Hematopoietic multipotent progenitor cell treated with erythropoietin and hydrocortisone succinate and interleukin-3 and kit ligand, for 6 days (in vitro differentiated cells): ENCODE measurements at regions not wholly inside any gene's neighbourhood (a gene's known extent, or its start where the extent isn't known, plus 50 kb on each side); places are given as distances from the start of the nearest gene placed in this dataset.

Experiments
- DNase-seq: peaks from one replicate; pipeline ENCODE4 v3.0.0-alpha.2; 2015

DNA sequence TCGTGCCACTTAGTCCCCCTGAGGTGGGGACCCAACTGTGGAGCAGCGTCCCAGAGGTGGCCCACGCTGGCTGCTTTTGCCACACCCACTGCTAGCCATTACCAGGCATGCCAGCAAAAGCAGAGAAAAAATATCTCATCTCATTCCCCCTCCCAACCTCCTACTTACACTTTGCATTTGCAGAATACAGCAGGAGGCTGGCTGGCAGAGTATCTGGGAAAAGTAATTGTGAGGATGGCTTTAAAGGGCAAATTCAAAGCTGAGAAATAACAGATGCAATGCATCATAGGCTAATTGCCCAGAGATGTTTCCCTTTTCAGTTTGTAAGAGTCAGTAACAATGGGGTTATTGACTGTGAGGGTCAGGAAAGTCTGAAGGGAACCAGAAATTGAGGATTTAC lies 438.1 kb upstream of the DSEL start:
- no peak for DNase-seq

DNA sequence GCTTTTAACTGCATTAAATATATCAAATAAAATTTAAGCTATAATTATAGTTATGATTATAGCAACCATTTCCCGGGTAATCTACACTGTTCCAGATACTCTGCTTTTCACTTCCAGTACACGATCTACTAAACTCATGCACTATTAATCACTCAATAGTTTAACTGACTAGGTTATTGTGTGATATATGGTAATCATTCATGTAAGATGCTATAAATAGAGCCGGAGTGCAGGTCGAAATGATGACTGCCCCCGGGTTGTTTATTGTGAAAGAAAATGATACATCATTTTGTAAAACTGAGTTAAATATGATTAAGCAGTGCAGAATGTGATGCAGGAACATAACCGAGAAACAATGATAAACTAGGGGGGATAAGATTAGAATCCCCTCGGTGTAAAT lies 434.6 kb upstream of the DSEL start:
- no peak for DNase-seq

DNA sequence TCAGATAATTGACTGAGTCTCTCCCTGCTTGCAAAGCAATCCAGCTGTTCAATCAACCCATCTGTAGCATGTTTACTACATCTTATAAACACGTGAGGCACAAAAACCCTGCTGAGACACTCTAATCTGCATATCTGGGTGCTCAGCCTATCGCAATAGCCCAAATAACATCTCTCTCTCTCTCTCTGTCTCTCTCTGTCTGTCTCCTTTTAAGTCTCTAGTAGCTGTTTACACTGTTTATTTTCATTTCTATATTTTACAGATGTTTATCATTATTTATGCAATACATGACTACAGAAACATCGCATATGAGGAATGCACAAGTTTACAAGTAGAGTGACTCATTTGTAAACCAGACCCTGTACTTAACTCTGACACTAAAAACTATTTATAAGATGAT lies 422.1 kb upstream of the DSEL start:
- no peak for DNase-seq

DNA sequence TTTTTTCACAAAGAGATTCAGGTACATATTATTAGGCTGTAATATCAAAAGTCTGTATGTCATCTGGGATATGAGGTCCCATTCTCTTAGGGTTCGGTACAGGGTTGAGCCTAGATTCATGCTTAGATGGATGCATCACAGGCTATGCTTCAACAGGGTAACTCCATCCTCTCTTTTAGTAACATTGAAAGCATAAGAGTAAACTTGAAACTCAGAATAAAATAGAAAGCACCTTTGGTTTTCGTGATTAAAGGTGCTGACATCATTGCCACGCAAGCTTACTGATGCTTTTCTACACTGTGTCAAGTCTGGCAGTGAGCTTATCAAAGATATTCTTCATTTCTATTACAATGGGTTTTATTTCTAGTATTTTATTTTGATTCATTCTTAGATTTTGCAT lies 419.1 kb upstream of the DSEL start:
- no peak for DNase-seq

DNA sequence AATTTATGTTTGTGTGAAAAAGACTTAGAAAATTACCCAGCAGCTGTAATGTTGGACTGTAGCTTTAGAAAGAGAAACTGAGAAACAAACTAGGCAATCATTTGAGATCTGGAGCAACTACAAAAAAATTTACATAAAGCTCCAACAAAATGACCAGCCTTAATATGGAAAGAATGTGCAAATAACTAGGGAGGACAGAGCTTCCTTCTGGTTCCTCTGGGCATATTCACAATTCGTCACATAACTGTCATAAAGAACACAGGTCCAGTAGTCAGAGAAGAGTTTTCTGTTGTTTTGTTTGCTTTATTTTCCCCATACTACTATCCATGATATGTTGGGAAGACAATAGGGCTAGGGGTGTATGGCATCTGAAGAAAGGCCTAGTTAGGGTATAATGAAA lies 416.8 kb upstream of the DSEL start:
- DNase-seq = no peak

DNA sequence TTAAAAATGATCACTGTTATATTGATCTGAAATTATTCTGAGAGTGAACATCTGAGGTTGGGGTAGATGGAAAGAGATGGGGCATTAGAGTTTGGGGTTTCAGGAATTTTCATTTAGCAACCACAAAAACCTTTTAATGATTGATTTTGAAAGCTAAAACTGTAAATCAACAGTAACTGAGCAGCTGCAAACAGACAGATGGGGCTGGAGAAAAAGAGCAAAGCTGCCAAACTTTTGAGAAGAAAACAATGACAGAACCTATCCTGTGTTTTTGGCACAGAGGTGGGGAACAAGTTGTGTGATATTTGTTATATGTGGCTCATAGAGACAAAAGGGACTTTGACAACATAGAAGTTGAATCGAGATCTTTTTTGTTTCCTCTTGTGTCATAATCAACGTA lies 415.8 kb upstream of the DSEL start:
- no peak for DNase-seq

DNA sequence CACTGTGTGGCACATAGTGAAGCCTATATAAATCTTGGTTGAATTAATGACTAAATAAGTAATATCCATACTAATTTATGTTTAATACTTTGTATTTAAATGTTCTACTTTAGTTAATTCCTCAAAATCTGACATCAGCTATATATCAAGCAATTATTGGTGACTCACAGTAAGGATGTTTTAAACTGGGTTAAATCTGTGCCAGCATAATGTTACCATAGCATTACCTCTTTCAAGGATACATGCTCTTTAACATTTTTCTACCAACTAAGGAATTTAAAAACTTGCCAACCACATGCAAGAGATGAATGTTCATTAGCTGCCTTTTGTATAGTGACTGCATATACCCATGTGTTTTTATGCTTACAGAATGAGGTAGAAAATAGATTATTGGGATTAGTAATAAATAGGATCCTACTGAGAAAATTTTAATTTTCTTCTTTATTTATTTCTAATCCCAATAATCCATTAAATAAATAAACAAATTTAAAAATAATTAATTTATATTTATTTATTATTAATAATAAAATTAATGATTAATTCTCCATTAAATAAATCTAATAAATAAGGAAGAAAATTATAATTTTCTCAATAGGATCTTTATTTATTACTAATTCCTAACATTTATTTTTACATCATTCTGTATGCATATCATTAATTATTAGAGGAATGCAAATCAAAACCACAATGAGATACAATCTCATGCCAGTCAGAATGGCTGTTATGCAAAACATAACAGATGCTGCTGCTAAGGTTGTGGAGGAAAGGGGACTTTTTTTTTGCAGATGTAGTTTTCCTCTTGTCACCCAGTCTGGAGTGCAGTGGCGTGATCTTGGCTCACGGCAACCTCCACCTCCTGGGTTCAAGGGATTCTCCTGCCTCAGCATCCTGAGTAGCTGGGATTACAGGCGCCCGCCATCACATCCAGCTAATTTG lies 410.7 kb upstream of the DSEL start:
- DNase-seq = no peak

DNA sequence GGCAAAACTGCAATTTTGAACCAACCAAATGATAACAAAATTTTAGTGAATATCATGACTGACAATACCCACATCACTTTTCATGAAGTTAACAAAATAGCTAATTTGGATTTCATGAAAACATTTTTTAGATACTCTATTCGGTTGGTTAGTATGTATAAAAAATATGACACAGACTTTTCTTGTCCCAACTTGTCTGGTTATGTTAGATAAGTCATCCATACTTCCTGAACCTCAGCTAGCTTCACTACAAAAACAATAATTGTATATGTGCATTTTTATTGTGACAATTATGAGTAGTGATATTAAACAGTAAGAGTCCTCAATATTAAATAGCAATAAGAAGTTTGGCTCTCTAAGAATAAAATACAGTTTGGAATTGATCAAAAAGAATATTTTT lies 408.1 kb upstream of the DSEL start:
- DNase-seq = no peak

DNA sequence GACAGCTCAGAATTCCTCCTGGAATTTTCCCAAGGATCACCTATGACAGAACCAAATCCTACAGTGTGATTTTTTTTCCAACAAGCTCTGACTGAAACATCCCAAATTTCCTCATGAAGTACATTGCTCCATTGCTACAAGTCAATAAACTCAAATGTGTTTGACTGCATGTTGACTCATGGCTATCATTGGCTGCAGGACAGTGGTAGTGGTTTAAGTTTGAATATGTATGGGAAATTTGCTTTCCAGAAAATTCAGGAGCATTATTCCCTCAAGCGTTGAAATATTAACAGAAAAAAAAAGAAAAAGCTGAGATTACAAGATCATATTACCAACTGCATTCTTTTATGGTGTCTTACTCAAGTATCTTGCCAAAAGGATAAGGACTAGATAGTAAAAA lies 402.8 kb upstream of the DSEL start:
- DNase-seq = no peak

DNA sequence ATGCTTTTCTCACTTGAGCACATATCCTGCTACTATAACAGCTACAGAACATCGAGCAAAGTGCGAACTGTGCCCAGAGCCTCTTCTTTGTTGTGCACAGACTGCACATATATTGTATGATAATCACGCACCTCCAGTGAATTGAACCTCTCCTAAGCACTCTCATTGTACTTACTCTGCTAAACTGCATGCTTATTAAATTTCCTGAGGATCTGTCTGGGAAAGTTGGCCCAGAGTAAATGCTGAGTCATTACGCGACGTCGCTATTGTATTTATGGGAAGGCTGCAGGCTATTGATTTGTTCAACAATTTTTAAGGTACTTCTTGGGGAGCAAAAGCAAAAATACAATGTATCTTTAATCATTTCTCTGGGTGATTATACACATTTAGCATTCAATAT lies 399.6 kb upstream of the DSEL start:
- no peak for DNase-seq

DNA sequence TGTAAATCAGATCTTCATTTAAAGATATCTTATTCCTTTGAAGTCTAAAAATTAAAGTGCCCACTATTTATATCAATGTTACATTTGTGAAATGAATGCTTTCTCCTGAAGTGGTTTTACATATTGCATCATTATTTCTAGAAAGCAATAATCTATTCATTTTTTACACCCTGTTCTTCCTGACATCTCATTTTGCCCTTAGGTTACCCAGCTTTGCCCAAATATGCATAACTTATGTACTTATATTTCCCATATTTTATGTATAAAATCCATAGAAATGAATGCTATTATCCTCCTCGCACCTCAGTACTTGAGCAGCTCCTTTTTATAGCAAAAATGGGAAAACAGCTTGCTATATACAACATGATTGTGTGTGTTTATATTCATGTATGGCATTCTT lies 396.5 kb upstream of the DSEL start:
- DNase-seq = no peak

DNA sequence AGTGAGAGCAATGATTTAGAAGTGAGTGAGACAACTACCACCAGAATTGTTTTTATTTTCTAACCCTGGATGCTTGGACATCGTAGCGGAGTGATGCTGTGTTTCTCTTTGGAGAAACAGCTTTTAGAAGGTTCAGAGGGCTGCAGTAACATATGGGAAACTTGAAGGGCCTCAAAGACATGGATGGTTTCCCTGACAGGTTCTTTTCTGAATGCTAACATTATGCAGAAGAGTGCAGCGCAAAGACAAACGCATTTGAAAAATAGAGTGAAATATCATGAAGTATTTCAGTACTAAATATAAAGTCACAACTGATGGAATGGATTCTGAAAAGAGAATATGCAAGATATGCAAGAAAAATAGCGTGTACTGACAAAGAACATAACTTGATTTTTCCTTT lies 385.1 kb upstream of the DSEL start:
- no peak for DNase-seq

DNA sequence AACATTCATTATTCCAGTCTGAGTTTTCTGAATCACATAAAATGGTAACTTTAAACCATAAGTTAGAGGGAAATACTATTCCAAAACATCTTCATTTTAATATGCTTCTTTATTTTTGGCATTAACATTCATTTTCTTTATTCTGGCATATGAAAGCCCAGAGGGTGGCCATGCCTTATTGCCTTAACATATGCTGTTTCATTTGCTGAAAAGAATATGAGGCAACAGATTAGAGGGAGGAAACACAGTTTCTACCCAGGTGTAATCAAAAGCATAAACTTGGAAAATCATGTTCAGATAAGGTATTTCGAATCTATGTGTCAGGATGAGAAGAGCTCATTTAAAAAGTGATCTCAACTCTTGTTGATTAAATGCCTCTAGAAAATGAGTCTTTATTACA lies 379.9 kb upstream of the DSEL start:
- no peak for DNase-seq

DNA sequence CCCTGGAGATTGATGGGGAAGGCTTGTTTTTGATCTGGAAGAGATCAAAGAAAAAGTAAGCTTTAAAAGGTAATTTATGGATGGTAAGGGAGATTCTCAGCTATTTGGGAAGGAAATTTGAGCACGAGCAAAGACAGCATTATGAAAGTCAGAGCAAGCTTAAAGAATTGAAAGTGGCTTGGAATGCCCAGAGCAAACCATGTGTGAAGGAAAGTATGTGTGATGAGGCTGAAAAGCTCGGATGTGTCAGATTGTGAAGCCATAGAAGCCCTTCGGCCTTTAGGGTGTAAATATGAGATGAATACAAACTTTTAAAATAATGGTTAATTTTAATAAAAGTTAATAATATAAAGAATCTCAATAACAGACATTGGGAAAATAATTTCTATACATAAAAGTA lies 377.4 kb upstream of the DSEL start:
- no peak for DNase-seq

DNA sequence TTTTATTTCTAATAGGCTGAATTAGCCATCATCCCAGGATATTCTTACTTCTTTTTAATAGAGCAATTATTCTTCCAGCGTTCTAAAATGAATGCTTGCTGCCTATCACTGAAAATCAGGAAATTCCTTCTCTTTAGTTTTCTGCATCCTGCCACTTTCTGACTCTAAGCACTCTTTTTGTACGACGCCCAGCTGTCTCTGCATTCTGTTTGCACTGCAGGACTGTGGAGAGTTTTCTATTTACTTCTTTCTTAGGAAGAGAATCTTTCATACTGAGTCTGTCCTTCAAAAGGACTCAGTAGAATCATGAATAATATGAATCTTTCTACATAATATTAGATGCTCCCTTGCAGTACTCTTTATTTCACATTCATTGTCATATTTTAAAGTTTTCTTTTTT lies 360.4 kb upstream of the DSEL start:
- DNase-seq = no peak

DNA sequence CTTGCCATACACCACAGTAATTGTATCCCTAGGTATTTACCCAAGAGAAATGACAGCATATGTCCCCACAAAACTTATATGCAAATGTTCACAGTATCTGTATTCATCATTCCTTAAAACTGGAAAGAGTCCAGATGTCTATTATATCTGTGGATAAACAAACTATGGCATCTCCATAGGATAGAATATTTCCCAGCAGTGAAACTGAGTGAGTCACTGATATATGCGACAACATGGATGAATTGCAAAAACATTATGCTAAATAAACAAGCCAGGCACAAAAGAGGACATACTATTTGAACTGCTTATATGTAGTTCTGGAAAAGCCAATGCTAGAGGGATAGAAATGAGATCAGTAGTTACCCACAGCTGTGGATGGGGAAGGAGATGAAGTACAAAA lies 359.4 kb upstream of the DSEL start:
- DNase-seq = no peak

DNA sequence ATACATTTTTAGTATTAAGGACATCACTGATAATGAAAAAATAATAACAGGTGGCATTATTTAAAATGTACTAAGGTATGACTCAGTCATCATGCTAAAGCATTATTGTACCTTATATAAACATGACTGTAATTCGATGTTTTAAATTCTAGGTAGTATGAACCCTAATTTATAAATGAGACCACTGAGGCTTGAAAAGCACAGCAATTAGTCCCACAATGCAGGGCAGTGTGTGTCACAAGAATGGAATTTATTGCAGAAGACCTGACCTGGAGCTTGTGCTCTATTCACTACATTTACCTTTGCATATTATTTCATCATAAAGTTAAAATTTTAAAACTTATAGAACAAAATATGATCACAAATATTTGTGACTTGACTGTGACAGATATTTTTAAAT lies 358.5 kb upstream of the DSEL start:
- no peak for DNase-seq

DNA sequence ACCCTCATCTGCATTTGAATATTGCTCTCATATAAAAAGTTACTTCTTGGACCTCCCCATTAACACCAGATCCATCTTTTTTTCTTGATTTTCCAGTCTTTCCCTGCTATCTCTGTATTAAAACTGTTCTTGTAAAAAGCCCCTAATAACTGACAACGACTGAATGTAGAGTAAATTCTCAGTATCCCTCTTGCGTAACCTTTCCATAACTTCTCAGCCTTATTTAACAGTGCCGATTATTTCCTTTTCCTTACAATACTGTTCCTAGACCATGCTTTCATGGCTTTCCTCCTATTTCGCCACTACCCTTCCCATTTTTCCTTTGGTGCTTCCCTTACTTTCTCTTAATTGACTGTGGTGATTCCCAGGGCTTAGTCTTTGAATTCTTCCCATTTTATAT lies 348.9 kb upstream of the DSEL start:
- DNase-seq = no peak

DNA sequence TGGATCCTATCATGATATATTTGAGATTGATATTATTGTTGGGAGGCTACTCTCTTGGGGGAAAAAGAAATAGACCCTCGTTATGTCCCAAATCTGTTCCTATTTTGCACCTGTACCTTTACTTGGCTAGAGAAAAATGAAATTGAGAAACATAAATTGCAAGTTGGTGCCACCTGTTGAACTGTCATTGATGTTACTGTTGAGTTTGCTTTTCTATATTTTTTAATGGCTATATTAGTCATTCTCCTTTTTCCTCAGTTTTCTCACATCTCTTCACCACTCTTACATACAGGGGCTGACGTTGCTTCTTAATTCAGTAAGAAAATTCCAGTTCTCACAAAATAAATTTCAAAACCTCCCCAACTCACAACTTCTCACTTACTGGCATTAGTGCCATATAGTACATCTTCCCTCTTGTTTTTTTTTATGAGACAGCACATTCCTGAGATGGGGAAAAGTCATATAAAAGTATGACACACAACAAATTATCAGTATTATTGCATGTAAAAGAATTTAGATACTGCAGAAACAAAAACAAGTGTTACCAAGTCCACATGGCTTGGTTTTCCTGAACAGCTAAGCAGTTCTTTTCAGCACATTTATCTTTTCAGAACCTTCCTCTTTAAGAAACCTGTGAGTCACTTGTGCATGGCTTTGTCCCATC lies 348.3 kb upstream of the DSEL start:
- DNase-seq = no peak

DNA sequence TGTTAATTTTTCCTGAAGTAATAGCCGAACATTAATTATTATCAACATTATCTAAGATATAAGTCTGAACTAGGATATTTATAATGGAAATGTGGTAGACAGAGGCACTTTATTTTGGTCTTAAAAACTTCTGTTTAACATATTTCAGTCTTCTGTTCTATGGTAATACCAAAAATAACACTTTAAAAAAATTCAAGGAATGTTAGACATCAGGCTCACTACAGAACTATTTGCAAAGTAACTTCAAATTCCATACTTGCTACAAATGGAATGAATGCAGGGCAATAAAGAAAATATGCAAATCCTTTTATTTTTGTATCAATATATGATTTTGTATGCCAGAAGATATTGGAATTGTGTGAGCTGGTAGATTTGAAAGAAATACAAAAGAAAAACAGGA lies 345.5 kb upstream of the DSEL start:
- no peak for DNase-seq

DNA sequence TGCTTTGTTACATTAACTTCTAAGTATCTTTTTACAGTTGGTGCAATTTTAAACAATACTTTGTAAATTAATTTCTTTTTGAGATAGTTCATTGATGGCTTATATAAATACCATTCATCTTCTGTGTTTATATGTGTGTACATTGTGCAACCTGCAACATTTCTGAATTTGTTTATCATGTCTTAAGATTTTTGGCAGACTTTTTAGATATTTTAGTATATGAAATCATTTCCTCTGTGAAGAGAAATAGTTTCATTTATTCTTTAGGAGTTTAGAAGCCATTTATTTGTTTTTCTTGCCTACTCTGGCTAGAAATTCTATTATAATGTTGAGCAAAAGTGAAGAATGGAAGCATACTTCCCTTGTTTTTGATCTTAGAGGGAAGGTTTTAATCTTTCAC lies 337.8 kb upstream of the DSEL start:
- no peak for DNase-seq

DNA sequence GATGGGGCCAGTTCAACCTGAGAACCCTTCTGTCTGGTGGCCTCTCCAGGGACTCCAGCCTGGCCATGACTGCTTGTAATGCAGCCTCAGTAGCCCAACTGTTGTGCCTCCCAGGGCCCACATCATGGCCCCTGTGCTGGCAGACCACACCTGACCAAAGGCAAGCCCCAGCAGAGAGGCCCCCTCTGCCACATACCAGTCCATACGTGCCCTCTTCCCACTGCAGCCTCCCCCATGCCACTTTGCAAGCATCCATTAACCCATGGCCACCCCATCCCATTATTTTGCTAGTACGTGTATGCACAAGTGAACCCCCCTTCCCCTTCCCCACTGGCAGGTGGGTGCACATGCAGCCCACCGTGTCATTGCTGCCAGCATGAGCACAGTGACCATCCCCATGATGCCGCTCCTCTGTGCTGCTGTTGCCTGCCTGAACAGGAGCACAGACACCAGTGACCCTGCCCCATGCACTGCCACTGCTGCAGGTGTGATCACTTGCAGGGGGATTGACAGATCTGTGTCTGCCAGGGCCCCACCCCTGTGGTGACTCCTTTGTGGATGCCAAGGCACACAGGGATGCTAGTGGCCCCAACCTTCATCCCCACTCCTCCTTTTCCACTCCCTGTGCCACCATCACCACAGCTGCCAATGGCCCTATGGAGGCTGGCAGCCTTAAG lies 330.0 kb upstream of the DSEL start:
- no peak for DNase-seq

DNA sequence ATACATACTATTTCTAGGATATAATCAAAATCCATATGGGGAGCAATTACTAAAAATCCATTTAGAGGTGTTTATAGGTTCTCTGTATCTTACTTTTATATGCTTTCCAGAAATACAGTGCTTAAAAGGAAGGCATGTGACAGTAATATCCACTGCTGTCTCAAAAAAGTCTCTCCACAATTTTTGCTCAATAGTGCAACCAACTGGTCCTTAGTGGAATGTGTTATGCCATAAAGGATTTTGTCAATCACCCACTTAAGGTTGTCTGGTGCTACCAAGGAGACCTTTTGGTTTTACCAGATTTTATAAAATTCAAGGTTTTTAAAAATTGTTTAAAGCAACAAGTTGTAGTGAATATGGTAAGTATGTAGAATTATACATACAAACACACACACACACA lies 328.5 kb upstream of the DSEL start:
- no peak for DNase-seq

DNA sequence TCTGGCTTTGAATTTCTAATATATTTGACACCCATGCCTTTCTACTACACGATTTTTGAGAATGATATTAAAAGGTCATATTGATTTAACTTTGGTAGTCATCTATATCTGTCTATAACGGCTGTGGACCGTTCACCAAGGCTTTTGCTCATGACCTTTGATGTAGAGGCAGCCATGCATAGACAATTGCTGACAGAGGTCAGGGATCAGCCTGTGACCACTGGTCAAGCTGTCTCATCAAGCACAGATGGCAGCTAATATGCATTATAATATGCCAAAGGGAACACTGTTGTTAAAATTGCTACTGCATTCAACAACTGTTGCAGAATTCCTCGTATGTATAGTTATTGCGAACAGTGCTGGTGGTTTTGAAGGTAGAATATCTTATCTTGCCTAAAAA lies 323.9 kb upstream of the DSEL start:
- no peak for DNase-seq
